PC-3 (cell line): ENCODE measurements at regions not wholly inside any gene's neighbourhood (a gene's known extent, or its start where the extent isn't known, plus 50 kb on each side); places are given as distances from the start of the nearest gene placed in this dataset.

Experiments used
- ATAC-seq: fragments of 200-7000 bp; cut with Tn5 transposase; 2 replicates; pipeline ENCODE4 v1.9.1; 2020; ENCODE audit warnings: mild to moderate bottlenecking, moderate library complexity
- BruUV-seq: library from RNA; stranded (reverse); fragments of 400-500 nt; replicated peaks from 2 replicates; lab custom pipeline; 2021; lab: Mats Ljungman, UMichigan
- CTCF ChIA-PET: fragments of 300-600 bp; sonication (Branson Sonifier 250); formaldehyde crosslinking; loops from one replicate; lab custom pipeline; 2022; ENCODE audit warnings: antibody characterized with exemption; lab: Charles Lee
- POLR2A ChIA-PET: fragments of 300-600 bp; sonication (Branson Sonifier 250); formaldehyde crosslinking; loops from one replicate; lab custom pipeline; 2022; ENCODE audit warnings: antibody characterized with exemption; ENCODE audit not compliant: unreplicated experiment; lab: Charles Lee
- DNase-seq: peaks from one replicate; pipeline ENCODE4 v3.0.0-alpha.2; 2015
- H2AFZ ChIP-seq: fragments of 300-600 bp; sonication (generic); 2 replicates; pipeline ENCODE4 v1.6.0; 2016; ENCODE audit warnings: antibody characterized with exemption, low read length
- H3F3A ChIP-seq: fragments of 300-600 bp; sonication (generic); one replicate; pipeline ENCODE4 v1.6.0; 2017; ENCODE audit warnings: antibody characterized with exemption, low read length, control low read depth, mild to moderate bottlenecking; ENCODE audit not compliant: unreplicated experiment
- H3K27ac ChIP-seq: fragments of 300-600 bp; sonication (generic); 2 replicates; pipeline ENCODE4 v1.5.1; 2016; ENCODE audit warnings: mild to moderate bottlenecking, low read length
- H3K27me3 ChIP-seq: fragments of 300-600 bp; sonication (generic); 2 replicates; pipeline ENCODE4 v1.6.1; 2016; ENCODE audit warnings: low read length, mixed read lengths
- H3K36me3 ChIP-seq: fragments of 300-600 bp; sonication (generic); 2 replicates; pipeline ENCODE4 v1.6.1; 2016; ENCODE audit warnings: low read depth, mixed run types, low read length, mixed read lengths
- H3K4me1 ChIP-seq: fragments of 300-600 bp; sonication (generic); 2 replicates; pipeline ENCODE4 v1.5.1; 2016; ENCODE audit warnings: low read length; ENCODE audit not compliant: insufficient read depth
- H3K4me2 ChIP-seq: fragments of 300-600 bp; sonication (generic); 2 replicates; pipeline ENCODE4 v1.6.0; 2016; ENCODE audit warnings: low read length
- H3K4me3 ChIP-seq: fragments of 300-600 bp; sonication (generic); 2 replicates; pipeline ENCODE4 v1.5.1; 2016; ENCODE audit warnings: mild to moderate bottlenecking, low read length, mixed read lengths
- H3K79me2 ChIP-seq: fragments of 300-600 bp; sonication (generic); 2 replicates; pipeline ENCODE4 v1.6.1; 2017; ENCODE audit warnings: low read length, mixed read lengths
- H3K9ac ChIP-seq: fragments of 300-600 bp; sonication (generic); 2 replicates; pipeline ENCODE4 v1.6.0; 2016; ENCODE audit warnings: mild to moderate bottlenecking, low read length
- H3K9me2 ChIP-seq: fragments of 300-600 bp; sonication (generic); replicated peaks from 2 replicates; pipeline ENCODE4 v1.6.1; 2016; ENCODE audit warnings: mixed run types, low read length, mixed read lengths
- H3K9me3 ChIP-seq: fragments of 300-600 bp; sonication (generic); 2 replicates; pipeline ENCODE4 v1.6.1; 2016; ENCODE audit warnings: low read length, mixed read lengths
- H4K20me1 ChIP-seq: fragments of 300-600 bp; sonication (generic); 2 replicates; pipeline ENCODE4 v1.6.1; 2016; ENCODE audit warnings: low read length, mixed read lengths
- CTCF ChIP-seq: fragments of 300-600 bp; sonication (generic); conservative IDR thresholded peaks from 2 replicates; pipeline ENCODE4 v1.5.1; 2017; ENCODE audit warnings: antibody characterized with exemption, low read depth, mild to moderate bottlenecking, low read length
- EZH2 ChIP-seq: fragments of 300-600 bp; sonication (generic); IDR thresholded peaks from one replicate; pipeline ENCODE4 v1.6.1; 2017; ENCODE audit warnings: antibody characterized with exemption, mild to moderate bottlenecking, low read length; ENCODE audit not compliant: unreplicated experiment
- EZH2phosphoT487 ChIP-seq: fragments of 300-600 bp; sonication (generic); IDR thresholded peaks from 2 replicates; pipeline ENCODE4 v1.6.1; 2018; ENCODE audit warnings: mild to moderate bottlenecking, antibody characterized with exemption, low read length, borderline replicate concordance
- intact Hi-C: fragments of 100-400 bp; cut with micrococcal nuclease; formaldehyde crosslinking; loops from 2 replicates; pipeline ENCODE4 v1.9.0; 2023

- CTCF ChIA-PET: no interaction called here
- intact Hi-C loops: no loop called here
These were observed 395.0 kb upstream of the SHH start for GRCh38 chr7:156207306-156207705.

GRCh38 chr7:156206174-156206573 lies 393.9 kb upstream of the SHH start:
- Histone ChIP-seq H3K79me2 (no peaks in the 10 kb centered on the region), H3K27ac (no peak overlapping the region), H3K9me3 (no peaks in the 10 kb centered on the region), H4K20me1 (no peaks in the 10 kb centered on the region), H3K9ac (no peak overlapping the region), H3K4me2 (no peak overlapping the region), H3F3A (no peaks in the 10 kb centered on the region), H3K27me3 (peaks cover 65% of the 10 kb centered on the region), H3K4me3 (no peak overlapping the region), H2AFZ (no peak overlapping the region), H3K4me1 (no peaks in the 10 kb centered on the region), H3K36me3 (no peaks in the 10 kb centered on the region), H3K9me2 (no peaks in the 10 kb centered on the region)
- intact Hi-C loops: no loop called here
- no peak for TF ChIP-seq EZH2phosphoT487
- TF ChIP-seq CTCF: no peak
- TF ChIP-seq EZH2: no peak
- no TSS peak for BruUV-seq
- ChIA-PET POLR2A (no interaction called here), CTCF (no interaction called here)
- DNase-seq: no peak
- ATAC-seq: no peak

More at GRCh38 chr7:156207306-156207705, 395.0 kb upstream of the SHH start:
- Histone ChIP-seq H3K9ac (no peak overlapping the region), H3K79me2 (no peaks in the 10 kb centered on the region), H3K27me3 (peaks cover 55% of the 10 kb centered on the region), H3K36me3 (no peaks in the 10 kb centered on the region), H3K4me1 (no peaks in the 10 kb centered on the region), H3K27ac (no peak overlapping the region), H3K4me2 (no peak overlapping the region), H3K4me3 (no peak overlapping the region), H4K20me1 (no peaks in the 10 kb centered on the region), H3F3A (no peaks in the 10 kb centered on the region), H3K9me2 (no peaks in the 10 kb centered on the region), H2AFZ (no peak overlapping the region), H3K9me3 (no peaks in the 10 kb centered on the region)
- DNase-seq (no peak), ATAC-seq (no peak)
- POLR2A ChIA-PET: no interaction called here
- BruUV-seq: no TSS peak
- TF ChIP-seq EZH2: no peak
- no peak for TF ChIP-seq EZH2phosphoT487
- TF ChIP-seq CTCF: no peak

GRCh38 chr7:156204820-156205219 lies 392.6 kb upstream of the SHH start:
- H3K9me3 ChIP-seq: no peaks in the 10 kb centered on the region
- no peak overlapping the region for H3K9ac ChIP-seq
- peaks cover 75% of the 10 kb centered on the region for H3K27me3 ChIP-seq
- H3K4me3 ChIP-seq: no peak overlapping the region
- CTCF ChIA-PET: no interaction called here
- DNase-seq (no peak), ATAC-seq (no peak)
- no peaks in the 10 kb centered on the region for H3K9me2 ChIP-seq
- no peaks in the 10 kb centered on the region for H3K36me3 ChIP-seq
- H3K79me2 ChIP-seq: no peaks in the 10 kb centered on the region
- no peak overlapping the region for H3K27ac ChIP-seq
- no peak overlapping the region for H2AFZ ChIP-seq
- no peaks in the 10 kb centered on the region for H4K20me1 ChIP-seq
- no peak overlapping the region for H3K4me2 ChIP-seq
- BruUV-seq: no TSS peak
- POLR2A ChIA-PET: no interaction called here
- TF ChIP-seq CTCF (no peak), EZH2phosphoT487 (no peak), EZH2 (no peak)
- no peaks in the 10 kb centered on the region for H3F3A ChIP-seq
- no peaks in the 10 kb centered on the region for H3K4me1 ChIP-seq
- intact Hi-C loops: no loop called here
